GM19035 (cell line): ENCODE measurements at regions not wholly inside any gene's neighbourhood (a gene's known extent, or its start where the extent isn't known, plus 50 kb on each side); places are given as distances from the start of the nearest gene placed in this dataset.

Source experiments
- ATAC-seq: cut with Tn5 transposase; IDR thresholded peaks from one replicate; pipeline ENCODE4 v1.9.1; 2021; ENCODE audit not compliant: unreplicated experiment

DNA sequence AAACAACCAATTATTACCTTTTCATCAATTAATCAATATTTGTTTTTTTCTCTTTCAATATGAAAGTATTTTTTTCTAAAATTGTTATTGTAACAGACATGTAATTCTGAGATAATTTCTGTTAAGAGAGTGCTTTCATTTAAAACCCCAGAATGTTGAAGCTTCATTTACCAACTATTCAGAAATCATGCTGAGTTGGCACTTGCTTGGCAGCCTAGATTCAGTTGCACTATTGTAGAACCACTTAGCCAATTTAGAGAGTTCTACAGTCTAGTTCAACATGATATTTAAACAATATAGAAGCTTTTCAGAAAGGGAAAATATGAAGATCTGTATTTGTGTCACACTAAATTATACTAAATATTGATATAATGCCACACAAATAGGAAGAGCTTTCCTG, 56.1 kb upstream of the NKAIN2 start:
- no peak for ATAC-seq

DNA sequence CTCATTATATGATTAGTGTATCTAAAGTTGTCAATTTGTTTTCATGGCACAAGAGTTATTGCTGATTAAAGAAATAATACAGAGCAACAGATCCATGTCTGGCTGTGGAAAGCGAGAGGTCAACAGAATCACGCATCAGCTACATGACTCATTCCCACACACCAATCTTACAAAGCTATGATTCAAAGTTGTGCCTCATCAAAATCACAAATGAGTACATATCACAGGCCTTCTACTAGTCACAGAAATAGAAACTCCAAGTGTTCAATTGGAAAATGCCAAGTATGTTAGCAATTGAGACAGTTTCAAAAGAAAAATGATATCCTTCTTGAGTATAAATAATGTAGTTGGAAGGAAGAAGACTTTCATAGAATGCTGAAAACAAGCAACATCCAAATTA, 57.8 kb upstream of the NKAIN2 start:
- ATAC-seq, result no peak

DNA sequence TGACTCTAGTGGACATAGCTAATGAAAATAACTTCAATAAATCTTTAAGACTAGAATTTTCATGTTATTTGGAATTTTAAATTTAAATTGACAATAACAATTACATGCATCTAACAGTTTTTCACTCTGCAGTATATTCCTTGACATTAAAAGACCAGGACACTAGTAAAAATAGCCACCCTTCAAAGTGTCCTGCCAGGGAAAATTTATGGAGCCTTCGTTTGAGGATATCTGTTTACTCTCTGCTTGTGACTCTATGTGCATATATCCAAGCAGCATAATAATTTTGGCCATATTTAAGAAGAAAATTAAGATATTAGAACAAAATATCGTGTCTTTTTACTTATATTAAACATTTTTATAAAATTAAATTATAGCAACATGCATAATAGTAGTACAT, 58.8 kb upstream of the NKAIN2 start:
- ATAC-seq, result no peak

DNA sequence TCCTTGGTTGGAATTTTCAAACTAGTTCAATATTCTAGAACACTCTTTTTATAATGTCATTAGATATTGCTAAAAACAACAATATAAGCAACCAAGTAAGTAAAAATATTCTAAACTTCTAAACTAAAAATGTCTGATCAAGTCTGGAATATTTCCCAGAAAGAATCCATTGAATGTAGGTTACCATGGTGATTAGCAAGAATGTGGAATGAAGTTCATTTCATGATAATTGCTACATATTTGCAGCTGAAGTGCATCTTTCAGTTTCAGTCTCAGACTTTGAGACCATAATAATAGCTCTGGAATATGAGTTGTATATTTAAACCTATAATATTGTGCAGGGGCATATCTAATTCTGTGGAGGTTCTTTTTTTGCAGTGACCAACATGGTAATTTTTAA, 61.0 kb upstream of the NKAIN2 start:
- ATAC-seq, result no peak

DNA sequence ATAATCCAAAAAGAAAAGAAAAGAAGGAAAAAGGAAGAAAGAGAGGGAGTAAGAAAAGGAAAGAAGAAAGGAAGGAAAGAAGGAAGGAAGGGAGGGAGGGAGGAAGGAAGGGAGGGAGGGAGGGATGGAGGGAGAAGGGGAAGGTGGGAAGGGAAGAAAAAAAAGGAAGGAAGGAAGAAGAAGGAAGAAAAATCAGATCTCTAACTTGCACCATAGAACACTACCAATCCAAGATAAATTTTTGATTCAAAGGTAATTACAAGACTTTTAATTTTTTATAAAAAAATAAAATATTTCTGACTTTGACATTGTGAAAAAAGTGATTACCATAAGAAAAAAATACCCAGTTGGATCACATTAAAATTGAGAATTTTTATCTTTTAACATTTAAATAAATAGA, 70.5 kb upstream of the NKAIN2 start:
- no peak for ATAC-seq

DNA sequence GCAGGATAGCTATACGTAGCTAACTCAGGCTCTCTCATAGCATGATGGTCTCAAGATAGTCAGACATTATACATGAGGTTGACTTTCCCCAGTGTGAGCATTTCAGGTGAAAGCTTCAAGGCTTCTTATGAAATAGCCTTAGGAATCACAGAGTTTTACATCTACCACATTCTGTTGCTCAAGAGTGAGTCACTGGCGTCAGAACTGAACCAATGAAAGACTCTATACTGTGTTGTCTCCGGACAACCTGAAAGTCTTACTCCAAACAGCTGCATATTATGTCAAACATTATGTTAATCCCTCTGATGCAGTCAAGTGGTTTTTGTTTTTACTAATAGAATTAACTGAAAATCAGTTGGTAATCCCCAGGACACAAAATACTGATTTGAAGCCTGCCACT, 79.8 kb upstream of the TRDN start:
- no peak for ATAC-seq

DNA sequence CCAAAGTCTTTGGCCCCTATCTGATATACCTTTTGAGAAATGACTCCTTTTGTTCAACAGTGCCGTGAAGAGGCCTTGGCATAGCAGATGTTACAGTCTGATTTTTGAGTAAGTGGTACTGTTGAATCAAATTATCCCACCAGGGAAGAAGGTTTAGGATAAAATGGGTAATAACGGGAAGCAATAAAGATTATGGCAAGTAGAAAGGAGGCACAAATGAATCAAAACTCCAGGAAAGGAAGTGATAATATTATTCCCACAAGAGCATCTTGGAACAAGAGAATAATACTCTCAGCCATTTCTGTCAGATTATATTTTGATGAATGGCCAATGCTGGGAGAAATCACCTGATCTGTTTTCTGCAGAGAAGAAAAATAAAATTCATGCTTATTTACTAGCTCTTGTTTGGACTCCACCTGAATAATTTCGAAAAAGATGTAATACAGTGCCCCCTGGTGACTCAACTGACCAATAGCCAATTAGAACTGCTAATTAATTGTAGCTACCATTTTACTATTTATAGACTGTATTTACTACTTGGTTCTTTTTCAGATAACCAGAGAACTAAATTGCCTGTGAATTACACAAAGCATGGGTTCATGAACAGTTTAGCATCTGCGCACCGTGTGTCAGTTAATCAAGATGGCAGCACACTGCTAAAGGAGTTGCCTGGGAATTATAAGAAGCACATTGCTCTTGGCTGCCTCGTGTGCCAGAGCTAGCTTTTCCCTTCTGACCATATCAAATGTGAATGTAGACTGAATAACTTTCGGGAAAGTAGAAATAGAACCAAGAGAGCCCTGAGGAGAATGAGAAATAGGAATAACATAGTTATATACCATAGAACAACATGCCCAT, 78.5 kb upstream of the TRDN start:
- ATAC-seq, result peak; percentile 67

DNA sequence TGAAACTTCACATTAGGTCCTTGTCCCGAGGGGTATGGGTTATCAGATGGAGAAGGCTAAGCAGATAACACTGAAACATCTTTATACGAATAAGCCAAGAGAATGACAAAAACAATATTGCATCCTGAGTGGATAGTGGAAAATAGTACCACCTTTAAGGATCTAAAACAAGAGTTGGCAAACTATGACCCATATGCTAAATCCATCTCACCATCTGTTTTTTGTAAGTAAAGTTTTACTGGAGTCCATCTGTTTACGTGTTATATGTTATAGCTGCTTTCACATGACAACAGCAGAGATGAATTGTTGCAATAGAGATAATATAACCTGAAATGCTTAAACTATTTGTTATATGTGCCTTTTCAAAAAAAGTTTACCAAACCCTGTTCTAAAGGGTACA, 76.1 kb upstream of the TRDN start:
- no peak for ATAC-seq

DNA sequence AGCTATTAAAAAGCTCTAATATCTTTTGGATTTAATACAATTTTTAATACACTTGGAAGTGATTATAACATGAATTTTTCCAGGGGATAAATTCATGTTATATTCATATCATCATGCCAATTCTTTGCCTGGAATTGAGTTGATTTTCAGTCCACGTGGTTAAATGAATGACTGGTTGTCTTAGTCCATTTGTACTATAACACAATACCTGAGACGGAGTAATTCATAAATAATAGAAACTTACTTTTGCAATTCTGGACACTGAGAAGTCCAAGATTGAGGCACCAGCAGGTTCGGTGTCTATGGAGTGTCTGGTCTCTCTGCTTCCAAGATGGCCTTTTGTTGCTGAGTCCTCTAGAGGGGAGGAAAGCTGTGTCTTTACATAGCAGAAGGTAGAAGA, 66.2 kb upstream of the TRDN start:
- no peak for ATAC-seq

DNA sequence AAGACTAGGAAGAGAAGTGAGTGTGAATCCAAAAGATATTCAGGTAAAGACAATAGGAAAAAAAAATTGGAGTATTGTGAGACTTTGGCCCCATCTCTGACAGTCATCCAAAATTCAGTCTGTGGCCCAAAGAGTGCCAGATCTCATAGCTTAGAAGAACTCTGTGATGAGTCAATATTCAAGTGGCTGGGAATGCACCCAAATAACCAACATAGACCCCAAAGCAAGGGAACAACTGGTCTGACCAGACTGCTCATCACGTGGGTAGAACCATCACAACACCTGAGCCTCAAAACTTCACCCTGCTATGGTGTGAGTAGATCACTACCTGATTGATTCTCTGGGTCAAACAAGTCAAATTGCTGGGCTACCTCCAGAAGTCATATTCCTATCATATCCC, 51.1 kb upstream of the TRDN start:
- ATAC-seq, result no peak
